Muscle layer of duodenum (tissue), 2 donors: ENCODE measurements at regions not wholly inside any gene's neighbourhood (a gene's known extent, or its start where the extent isn't known, plus 50 kb on each side); places are given as distances from the start of the nearest gene placed in this dataset.

Experiments
- H3K27ac ChIP-seq: one replicate; pipeline ENCODE4 v1.7.0; 2013; ENCODE audit warnings: mild to moderate bottlenecking, low read length
- H3K27me3 ChIP-seq: one replicate; pipeline ENCODE4 v1.7.0; 2013; ENCODE audit warnings: low read depth, mild to moderate bottlenecking, control low read depth, low read length
- H3K36me3 ChIP-seq, 2 donors: one replicate each; pipeline ENCODE4 v1.7.0; 2013; ENCODE audit warnings: low read length in 2 of 2, control low read depth in 1 of 2, mild to moderate bottlenecking in 1 of 2; ENCODE audit not compliant: insufficient read depth in 2 of 2, control insufficient read depth in 1 of 2
- H3K4me1 ChIP-seq, 2 donors: one replicate each; pipeline ENCODE4 v1.7.0; 2013; ENCODE audit warnings: low read length in 2 of 2, mild to moderate bottlenecking in 2 of 2, control low read depth in 1 of 2, moderate library complexity in 1 of 2; ENCODE audit not compliant: insufficient read depth in 2 of 2, control insufficient read depth in 1 of 2
- H3K4me3 ChIP-seq, 2 donors: one replicate each; pipeline ENCODE4 v1.7.0; 2013; ENCODE audit warnings: low read length in 2 of 2, low read depth in 1 of 2, mild to moderate bottlenecking in 1 of 2
- H3K9me3 ChIP-seq, 2 donors: one replicate each; pipeline ENCODE4 v1.7.0; 2013; ENCODE audit warnings: low read length in 2 of 2, control low read depth in 1 of 2, mild to moderate bottlenecking in 1 of 2; ENCODE audit not compliant: control insufficient read depth in 1 of 2
- donor health status: healthy.

DNA sequence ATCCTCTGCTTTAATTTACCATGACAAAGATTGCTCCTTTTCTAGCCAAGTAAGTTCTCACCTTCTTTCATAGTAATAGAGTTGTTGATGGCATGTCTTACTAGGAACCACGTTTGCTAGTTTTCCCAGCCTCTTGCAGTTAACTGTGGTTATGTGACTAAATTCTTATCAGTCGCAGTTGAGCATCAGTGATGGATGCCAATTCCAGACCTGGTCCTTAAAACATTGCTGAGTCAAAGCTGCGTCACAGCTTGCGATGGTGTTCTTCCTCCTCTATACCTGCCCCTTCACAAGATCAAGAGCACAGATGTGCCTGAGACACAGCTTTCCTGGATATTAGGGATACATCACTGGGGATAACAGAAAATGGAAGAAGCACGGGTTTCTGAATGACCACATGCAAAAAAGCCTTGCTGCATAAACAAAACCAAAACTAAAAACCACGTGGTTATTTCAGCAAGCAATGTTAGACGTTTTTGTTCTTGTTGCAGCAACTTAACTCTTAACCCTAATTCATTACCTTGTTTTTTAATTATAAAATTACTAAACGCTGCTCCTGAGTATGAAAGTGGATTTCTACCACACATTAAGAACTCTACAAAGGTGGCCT lies 97.6 kb upstream of the DACH1 start:
- Histone ChIP-seq H3K9me3 (no peaks in the 10 kb centered on the region), H3K36me3 (no peaks in the 10 kb centered on the region), H3K27ac (no peak overlapping the region), H3K4me3 (no peak overlapping the region), H3K27me3 (no peaks in the 10 kb centered on the region), H3K4me1 (no peaks in the 10 kb centered on the region)

DNA sequence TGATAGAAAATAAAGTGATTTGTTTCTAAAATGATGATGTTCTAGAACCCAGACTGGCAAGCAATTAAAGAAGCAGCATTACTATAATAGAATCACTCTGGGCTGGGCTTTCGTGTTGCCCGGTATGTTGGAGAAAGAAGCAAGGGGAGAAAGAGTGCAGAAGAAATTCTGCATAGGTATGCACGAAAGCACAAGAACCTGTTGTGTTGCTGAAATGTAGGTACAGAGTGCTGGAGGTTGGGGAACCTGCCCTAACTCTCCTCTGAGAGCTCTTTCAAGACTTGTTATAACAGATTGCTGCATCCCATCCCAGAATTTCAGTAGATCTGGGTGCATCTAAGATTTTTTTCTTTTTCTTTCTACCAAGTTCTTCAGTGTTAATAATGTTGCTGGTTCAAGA lies 95.7 kb upstream of the DACH1 start:
- Histone ChIP-seq H3K27ac (no peak overlapping the region), H3K36me3 (no peaks in the 10 kb centered on the region), H3K27me3 (no peaks in the 10 kb centered on the region), H3K4me1 (no peaks in the 10 kb centered on the region), H3K9me3 (no peaks in the 10 kb centered on the region), H3K4me3 (no peak overlapping the region)

- Histone ChIP-seq H3K9me3 (no peaks in the 10 kb centered on the region), H3K4me3 (no peak overlapping the region), H3K4me1 (no peaks in the 10 kb centered on the region), H3K27me3 (no peaks in the 10 kb centered on the region), H3K36me3 (no peaks in the 10 kb centered on the region), H3K27ac (no peak overlapping the region)
These were observed 95.1 kb upstream of the DACH1 start for GRCh38 chr13:71962126-71962525.

GRCh38 chr13:71949441-71949840 lies 82.4 kb upstream of the DACH1 start:
- no peaks in the 10 kb centered on the region for H3K9me3 ChIP-seq
- no peak overlapping the region for H3K4me3 ChIP-seq
- H3K27ac ChIP-seq = no peak overlapping the region
- no peaks in the 10 kb centered on the region for H3K4me1 ChIP-seq
- H3K27me3 ChIP-seq = no peaks in the 10 kb centered on the region
- no peaks in the 10 kb centered on the region for H3K36me3 ChIP-seq

- Histone ChIP-seq H3K4me1 (no peaks in the 10 kb centered on the region), H3K4me3 (no peak overlapping the region), H3K9me3 (no peaks in the 10 kb centered on the region), H3K36me3 (no peaks in the 10 kb centered on the region), H3K27ac (no peak overlapping the region), H3K27me3 (no peaks in the 10 kb centered on the region)
These were observed 72.2 kb upstream of the DACH1 start for GRCh38 chr13:71939186-71939585.

DNA sequence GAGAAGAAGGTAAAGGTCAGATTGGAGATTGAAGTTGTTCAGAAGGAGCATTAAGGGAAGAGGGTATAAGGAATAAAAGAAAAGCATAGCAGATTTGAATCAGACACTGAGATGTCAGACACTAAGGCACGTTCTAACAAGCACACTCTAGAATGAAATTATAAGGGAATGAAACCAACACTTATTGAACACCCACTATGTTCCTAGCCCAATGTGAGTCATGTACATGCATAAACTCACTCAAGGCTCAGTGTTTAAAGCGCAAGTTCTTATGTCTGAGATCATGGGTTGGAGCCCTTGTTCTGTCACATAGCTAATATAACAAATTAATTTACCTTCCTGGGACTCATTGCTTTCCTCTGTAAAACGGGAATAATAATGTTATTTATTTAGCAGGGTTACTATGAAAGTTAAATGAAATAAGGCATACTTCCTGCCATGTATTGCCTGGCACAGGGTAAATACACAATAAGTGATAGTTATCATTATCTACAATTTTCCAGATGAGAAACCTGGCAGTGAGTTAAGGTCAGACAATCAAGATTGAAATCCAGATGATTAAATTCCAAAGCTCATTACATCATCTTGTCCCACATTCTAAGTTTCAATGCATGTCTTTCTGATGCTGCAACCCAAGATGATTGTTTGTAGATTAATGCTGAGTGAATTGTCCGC lies 68.3 kb upstream of the DACH1 start:
- no peaks in the 10 kb centered on the region for H3K9me3 ChIP-seq
- no peak overlapping the region for H3K4me3 ChIP-seq
- H3K27ac ChIP-seq = no peak overlapping the region
- H3K4me1 ChIP-seq = no peaks in the 10 kb centered on the region
- H3K36me3 ChIP-seq = no peaks in the 10 kb centered on the region
- no peaks in the 10 kb centered on the region for H3K27me3 ChIP-seq

DNA sequence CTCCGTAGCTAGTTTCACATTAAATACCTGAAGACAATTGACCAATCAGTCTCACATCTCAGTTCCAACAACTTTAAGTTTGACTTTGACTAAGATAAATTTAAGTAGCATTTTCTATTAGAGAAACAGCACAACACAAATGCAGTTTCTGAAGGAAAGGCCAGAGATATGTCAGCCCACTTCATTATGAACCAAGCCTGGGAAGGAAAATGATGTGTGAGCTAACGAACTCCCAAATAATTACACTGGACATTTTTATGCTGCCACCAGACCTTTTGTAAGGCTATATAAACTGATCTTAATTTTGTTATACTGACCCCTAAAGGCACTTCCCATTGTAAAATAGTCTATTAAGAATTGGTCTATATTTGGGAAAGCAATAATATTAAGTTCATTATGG lies 57.9 kb upstream of the DACH1 start:
- H3K36me3 ChIP-seq = no peaks in the 10 kb centered on the region
- H3K4me1 ChIP-seq = no peaks in the 10 kb centered on the region
- no peak overlapping the region for H3K27ac ChIP-seq

GRCh38 chr13:71922194-71922593 lies 55.2 kb upstream of the DACH1 start:
- H3K27me3 ChIP-seq = no peaks in the 10 kb centered on the region
- H3K4me3 ChIP-seq = no peak overlapping the region
- no peaks in the 10 kb centered on the region for H3K36me3 ChIP-seq
- no peak overlapping the region for H3K27ac ChIP-seq
- H3K4me1 ChIP-seq = no peaks in the 10 kb centered on the region
- H3K9me3 ChIP-seq = no peaks in the 10 kb centered on the region

More for the DNA sequence above, 57.9 kb upstream of the DACH1 start:
- H3K27me3 ChIP-seq = no peaks in the 10 kb centered on the region
- H3K9me3 ChIP-seq = no peaks in the 10 kb centered on the region
- no peak overlapping the region for H3K4me3 ChIP-seq
